Fibroblast of lung (primary cell): ENCODE measurements at regions not wholly inside any gene's neighbourhood (a gene's known extent, or its start where the extent isn't known, plus 50 kb on each side); places are given as distances from the start of the nearest gene placed in this dataset.

Experiments
- CTCF ChIP-seq, 2 donors: IDR thresholded peaks in 1 of 2; conservative IDR thresholded peaks in 1 of 2; 1 replicate in 1 of 2; 2 replicates in 1 of 2; pipeline ENCODE4 v1.5.1; 2011 to 2012; ENCODE audit warnings: low read length in 2 of 2, control low read depth in 1 of 2, inconsistent platforms in 1 of 2, low read depth in 1 of 2, mild to moderate bottlenecking in 1 of 2
- EZH2 ChIP-seq: IDR thresholded peaks from 2 replicates; pipeline ENCODE4 v1.5.1; 2012; ENCODE audit warnings: low read length, control low read depth, mild to moderate bottlenecking; ENCODE audit errors: missing control alignments

GRCh38 chr14:87323191-87323590 is 669.8 kb downstream of the GALC start:
- no peak for TF ChIP-seq CTCF (conservative IDR thresholded peaks at IDR 0.05 in 1 of 2, IDR thresholded peaks at IDR 0.05 in 1 of 2; ENCODE audit: low read depth in 1 of 2, low read length in 2 of 2)
- no peak for TF ChIP-seq EZH2
